Nephron progenitor cell (in vitro differentiated cells): ENCODE measurements at regions not wholly inside any gene's neighbourhood (a gene's known extent, or its start where the extent isn't known, plus 50 kb on each side); places are given as distances from the start of the nearest gene placed in this dataset.

ENCODE experiments used
- DNase-seq: peaks from one replicate; pipeline ENCODE4 v3.0.0; 2021
- H3K27ac Mint-ChIP-seq: 2 replicates; pipeline ENCODE4 v1.8.0; 2021; ENCODE audit warnings: mild to moderate bottlenecking, moderate library complexity, mixed read lengths
- H3K27me3 Mint-ChIP-seq: 2 replicates; pipeline ENCODE4 v1.8.0; 2021; ENCODE audit warnings: mild to moderate bottlenecking, low read depth, mixed read lengths; ENCODE audit not compliant: poor library complexity
- H3K36me3 Mint-ChIP-seq: 2 replicates; pipeline ENCODE4 v1.8.0; 2021; ENCODE audit warnings: low read depth, mixed read lengths
- H3K4me1 Mint-ChIP-seq: 2 replicates; pipeline ENCODE4 v1.8.0; 2021; ENCODE audit warnings: mixed read lengths
- H3K4me3 Mint-ChIP-seq: 2 replicates; pipeline ENCODE4 v1.8.0; 2021; ENCODE audit warnings: mild to moderate bottlenecking, moderate library complexity, mixed read lengths
- H3K9me3 Mint-ChIP-seq: 2 replicates; pipeline ENCODE4 v1.8.0; 2021; ENCODE audit warnings: mild to moderate bottlenecking, moderate library complexity, mixed read lengths
- TF ChIP-seq, protein P1 (sequence below): fragments of 200-600 bp; sonication (generic); IDR thresholded peaks from 2 replicates; pipeline ENCODE4 v1.5.0; 2021; ENCODE audit warnings: antibody characterized with exemption

GRCh38 chr22:25447067-25447685 lies 117.3 kb upstream of the GRK3 start:
- Mint-ChIP-seq H3K4me3 (peak overlapping the region; percentile 90), H3K27me3 (no peaks in the 10 kb centered on the region), H3K9me3 (no peaks in the 10 kb centered on the region), H3K27ac (peak overlapping the region; percentile 51), H3K4me1 (peaks cover 41% of the 10 kb centered on the region), H3K36me3 (no peaks in the 10 kb centered on the region)
- DNase-seq: no peak
- TF ChIP-seq, protein P1, sequence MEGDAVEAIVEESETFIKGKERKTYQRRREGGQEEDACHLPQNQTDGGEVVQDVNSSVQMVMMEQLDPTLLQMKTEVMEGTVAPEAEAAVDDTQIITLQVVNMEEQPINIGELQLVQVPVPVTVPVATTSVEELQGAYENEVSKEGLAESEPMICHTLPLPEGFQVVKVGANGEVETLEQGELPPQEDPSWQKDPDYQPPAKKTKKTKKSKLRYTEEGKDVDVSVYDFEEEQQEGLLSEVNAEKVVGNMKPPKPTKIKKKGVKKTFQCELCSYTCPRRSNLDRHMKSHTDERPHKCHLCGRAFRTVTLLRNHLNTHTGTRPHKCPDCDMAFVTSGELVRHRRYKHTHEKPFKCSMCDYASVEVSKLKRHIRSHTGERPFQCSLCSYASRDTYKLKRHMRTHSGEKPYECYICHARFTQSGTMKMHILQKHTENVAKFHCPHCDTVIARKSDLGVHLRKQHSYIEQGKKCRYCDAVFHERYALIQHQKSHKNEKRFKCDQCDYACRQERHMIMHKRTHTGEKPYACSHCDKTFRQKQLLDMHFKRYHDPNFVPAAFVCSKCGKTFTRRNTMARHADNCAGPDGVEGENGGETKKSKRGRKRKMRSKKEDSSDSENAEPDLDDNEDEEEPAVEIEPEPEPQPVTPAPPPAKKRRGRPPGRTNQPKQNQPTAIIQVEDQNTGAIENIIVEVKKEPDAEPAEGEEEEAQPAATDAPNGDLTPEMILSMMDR: no peak

DNA sequence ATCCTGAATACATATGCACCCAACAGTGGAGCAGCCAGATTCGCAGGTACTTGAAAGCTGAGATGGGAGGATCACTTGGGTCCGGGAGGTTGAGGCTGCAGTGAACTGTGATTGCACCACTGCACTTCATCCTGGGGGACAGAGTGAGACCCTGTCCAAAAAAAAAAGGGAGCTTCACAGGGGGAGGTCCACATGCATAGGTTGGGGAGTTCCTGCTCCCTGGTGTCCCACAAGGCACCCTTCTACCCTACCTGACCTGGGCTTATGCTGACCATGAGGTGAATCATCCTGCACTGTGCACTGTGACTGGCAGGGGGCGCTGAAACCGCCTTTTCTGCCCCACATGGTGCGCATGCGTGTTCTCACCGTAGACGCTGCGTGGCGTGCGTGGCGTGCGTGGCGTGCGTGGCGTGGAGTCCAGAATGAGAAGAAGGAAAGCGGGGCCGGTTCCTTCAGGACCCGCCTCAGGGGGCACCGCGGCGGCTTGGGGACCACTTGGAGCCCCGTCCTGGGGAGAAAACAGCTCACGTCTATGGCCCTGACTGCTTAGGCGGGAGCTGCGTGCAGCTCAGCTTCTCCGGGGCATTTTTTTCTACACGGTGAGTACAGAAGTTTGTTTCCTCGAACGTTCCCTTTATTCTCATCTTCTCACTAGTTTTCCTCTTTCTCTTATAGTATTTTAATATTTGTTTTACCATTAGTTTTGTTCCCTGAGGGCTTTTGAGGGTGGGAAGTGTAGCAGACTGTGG lies 116.6 kb upstream of the GRK3 start:
- TF ChIP-seq, protein P1: peak; percentile 85
- DNase-seq: peak; percentile 87
- no peaks in the 10 kb centered on the region for H3K9me3 Mint-ChIP-seq
- no peaks in the 10 kb centered on the region for H3K27me3 Mint-ChIP-seq
- peak overlapping the region; percentile 86 for H3K27ac Mint-ChIP-seq
- H3K4me3 Mint-ChIP-seq: peak overlapping the region; percentile 90
- H3K36me3 Mint-ChIP-seq: no peaks in the 10 kb centered on the region
- H3K4me1 Mint-ChIP-seq: peaks cover 45% of the 10 kb centered on the region

DNA sequence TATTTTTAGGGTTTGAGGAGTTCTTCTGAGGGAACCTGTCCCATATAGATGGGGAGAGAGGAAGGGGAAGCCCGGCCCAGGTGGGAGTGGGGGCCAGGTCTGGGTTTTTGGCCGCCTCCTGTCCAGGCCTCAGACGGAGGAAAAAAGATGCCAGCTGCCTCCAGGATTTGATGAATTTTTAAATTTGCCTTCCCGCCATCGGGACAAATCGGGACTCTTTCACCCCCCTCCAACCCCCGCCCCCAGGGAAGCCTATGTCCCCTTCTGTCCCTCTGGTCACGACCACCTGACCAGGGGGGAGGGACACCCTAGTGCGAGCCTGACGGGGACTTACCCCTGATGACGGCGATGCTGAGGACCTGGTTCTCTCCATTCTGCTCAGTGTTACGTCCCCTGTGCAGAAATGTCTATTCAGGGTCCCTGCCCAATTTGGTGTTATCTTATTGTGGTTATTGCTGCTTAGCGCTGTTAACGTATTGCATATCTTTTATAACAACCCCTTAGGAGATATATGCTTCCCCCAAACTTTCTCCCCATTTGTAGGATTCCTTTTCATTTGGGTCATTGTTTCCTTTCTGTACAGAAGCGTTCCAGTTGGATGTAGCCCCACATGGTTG lies 115.9 kb upstream of the GRK3 start:
- Mint-ChIP-seq H3K9me3 (no peaks in the 10 kb centered on the region), H3K4me1 (peaks cover 46% of the 10 kb centered on the region), H3K36me3 (peaks cover 2% of the 10 kb centered on the region), H3K27me3 (no peaks in the 10 kb centered on the region), H3K27ac (no peak overlapping the region), H3K4me3 (peak overlapping the region; percentile 90)
- peak; percentile 15 for DNase-seq
- TF ChIP-seq, protein P1: no peak

GRCh38 chr22:25449781-25450317 lies 114.6 kb upstream of the GRK3 start:
- Mint-ChIP-seq H3K9me3 (no peaks in the 10 kb centered on the region), H3K4me3 (peak overlapping the region; percentile 90), H3K36me3 (peaks cover 15% of the 10 kb centered on the region), H3K4me1 (peaks cover 51% of the 10 kb centered on the region), H3K27me3 (no peaks in the 10 kb centered on the region), H3K27ac (peak overlapping the region; percentile 14)
- no peak for DNase-seq
- TF ChIP-seq, protein P1: no peak

- TF ChIP-seq, protein P1: no peak
- no peaks in the 10 kb centered on the region for H3K9me3 Mint-ChIP-seq
- DNase-seq: no peak
- peaks cover 51% of the 10 kb centered on the region for H3K4me1 Mint-ChIP-seq
- H3K27ac Mint-ChIP-seq: no peak overlapping the region
- H3K36me3 Mint-ChIP-seq: peaks cover 28% of the 10 kb centered on the region
- H3K4me3 Mint-ChIP-seq: peak overlapping the region; percentile 51
- no peaks in the 10 kb centered on the region for H3K27me3 Mint-ChIP-seq
Measured at GRCh38 chr22:25451480-25452114, 112.9 kb upstream of the GRK3 start.
